Ovary (tissue), 3 donors: ENCODE measurements at regions not wholly inside any gene's neighbourhood (a gene's known extent, or its start where the extent isn't known, plus 50 kb on each side); places are given as distances from the start of the nearest gene placed in this dataset.

Experiments used
- CTCF ChIP-seq, 3 donors: fragments of 450-650 bp in 2 of 3; fragments of 200-600 bp in 1 of 3; IDR thresholded peaks; one replicate each; pipeline versions ENCODE4 v1.5.1 to v1.8.0; 2016 to 2022; ENCODE audit warnings: antibody characterized with exemption in 3 of 3, mild to moderate bottlenecking in 1 of 3
- POLR2A ChIP-seq: fragments of 450-650 bp; IDR thresholded peaks from one replicate; pipeline ENCODE4 v1.6.1; 2017; ENCODE audit warnings: antibody characterized with exemption, mild to moderate bottlenecking, moderate library complexity
- donor health status: DM: no; HTN: no; CAD: no.

DNA sequence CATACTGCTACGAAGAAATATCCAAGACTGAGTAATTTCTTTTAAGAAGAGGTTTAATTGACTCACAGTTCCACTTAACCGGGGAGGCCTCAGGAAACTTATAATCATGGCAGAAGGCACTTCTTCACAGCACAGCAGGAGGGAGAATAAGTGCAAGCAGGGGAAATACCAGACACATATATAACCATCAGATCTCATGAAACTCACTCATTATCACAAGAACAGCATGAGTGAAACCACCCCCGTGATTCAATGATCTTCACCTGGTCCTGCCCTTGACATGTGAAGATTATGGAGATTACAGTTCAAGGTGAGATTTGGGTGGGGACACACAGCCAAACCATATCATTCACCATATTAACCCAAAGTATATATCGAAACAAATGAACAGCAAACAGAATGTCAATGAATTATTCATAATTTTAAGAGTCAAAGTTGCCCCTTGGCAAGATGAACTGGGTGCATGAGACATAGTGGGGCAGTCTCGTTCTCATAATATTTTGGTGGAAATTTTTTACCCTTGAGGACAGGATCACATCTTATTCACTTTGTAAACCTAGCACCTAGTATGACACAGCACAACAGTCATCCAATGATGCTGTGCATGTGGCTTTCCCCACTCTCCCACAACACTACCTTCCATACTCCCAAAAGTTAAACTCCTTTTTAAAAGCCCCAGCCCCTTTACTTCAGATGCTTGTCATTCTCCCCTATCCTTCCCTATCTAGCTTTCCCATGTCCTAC, 425.3 kb downstream of the ZEB2 start:
- no peak for TF ChIP-seq CTCF (IDR thresholded peaks at IDR 0.05)
- no peak for TF ChIP-seq POLR2A
